Chondrocyte (in vitro differentiated cells): ENCODE measurements at regions not wholly inside any gene's neighbourhood (a gene's known extent, or its start where the extent isn't known, plus 50 kb on each side); places are given as distances from the start of the nearest gene placed in this dataset.
"Not testable (repeated sequence)": the region's sequence is repeated elsewhere in the genome, so short reads cannot be mapped to it uniquely, and the experiment has no call there.

Experiments used
- DNase-seq: peaks from one replicate; pipeline ENCODE4 v3.0.0; 2021; ENCODE audit warnings: mixed read lengths, low spot score
- H3K27ac Mint-ChIP-seq: one replicate; pipeline ENCODE4 v1.8.0; 2021; ENCODE audit warnings: mild to moderate bottlenecking, moderate library complexity, mixed read lengths; ENCODE audit not compliant: unreplicated experiment
- H3K27me3 Mint-ChIP-seq: 2 replicates; pipeline ENCODE4 v1.8.0; 2021; ENCODE audit warnings: low read depth, mixed read lengths
- H3K36me3 Mint-ChIP-seq: 2 replicates; pipeline ENCODE4 v1.8.0; 2021; ENCODE audit warnings: low read depth, mixed read lengths
- H3K4me1 Mint-ChIP-seq: 2 replicates; pipeline ENCODE4 v1.8.0; 2021; ENCODE audit warnings: low read depth, mild to moderate bottlenecking, mixed read lengths
- H3K4me3 Mint-ChIP-seq: one replicate; pipeline ENCODE4 v1.8.0; 2021; ENCODE audit warnings: mild to moderate bottlenecking, moderate library complexity, mixed read lengths; ENCODE audit not compliant: unreplicated experiment
- H3K9me3 Mint-ChIP-seq: 2 replicates; pipeline ENCODE4 v1.8.0; 2021; ENCODE audit warnings: low read depth, mixed read lengths
- CTCF ChIP-seq: fragments of 200-600 bp; sonication (generic); IDR thresholded peaks from 2 replicates; pipeline ENCODE4 v1.5.0; 2021; ENCODE audit warnings: antibody characterized with exemption, mild to moderate bottlenecking, moderate library complexity

- no peak for DNase-seq
- Mint-ChIP-seq H3K36me3 (peaks cover 7% of the 10 kb centered on the region), H3K27me3 (no peaks in the 10 kb centered on the region), H3K27ac (no peak overlapping the region), H3K4me3 (no peak overlapping the region), H3K4me1 (no peaks in the 10 kb centered on the region), H3K9me3 (peaks cover 34% of the 10 kb centered on the region)
- no peak for TF ChIP-seq CTCF
Observed at GRCh38 chr2:187024739-187025138, 175.8 kb upstream of the ZSWIM2 start.

- not testable (repeated sequence) for H3K27me3 Mint-ChIP-seq, H3K36me3 Mint-ChIP-seq, H3K4me1 Mint-ChIP-seq, DNase-seq, H3K4me3 Mint-ChIP-seq, H3K27ac Mint-ChIP-seq
- H3K9me3 Mint-ChIP-seq = peaks cover 31% of the 10 kb centered on the region
Observed at GRCh38 chr2:187023996-187024395, 175.0 kb upstream of the ZSWIM2 start.

GRCh38 chr2:187017438-187017837 lies 168.5 kb upstream of the ZSWIM2 start:
- peaks cover 3% of the 10 kb centered on the region for H3K9me3 Mint-ChIP-seq
- no peak overlapping the region for H3K27ac Mint-ChIP-seq
- no peak overlapping the region for H3K4me3 Mint-ChIP-seq
- no peaks in the 10 kb centered on the region for H3K27me3 Mint-ChIP-seq
- TF ChIP-seq CTCF = no peak
- peaks cover 2% of the 10 kb centered on the region for H3K36me3 Mint-ChIP-seq
- no peak for DNase-seq
- peaks cover 5% of the 10 kb centered on the region for H3K4me1 Mint-ChIP-seq

- peaks cover 3% of the 10 kb centered on the region for H3K9me3 Mint-ChIP-seq
- peaks cover 5% of the 10 kb centered on the region for H3K4me1 Mint-ChIP-seq
- peaks cover 4% of the 10 kb centered on the region for H3K27me3 Mint-ChIP-seq
- no peak overlapping the region for H3K4me3 Mint-ChIP-seq
- DNase-seq = no peak
- H3K27ac Mint-ChIP-seq = no peak overlapping the region
- peaks cover 2% of the 10 kb centered on the region for H3K36me3 Mint-ChIP-seq
- TF ChIP-seq CTCF = no peak
Observed at GRCh38 chr2:187013058-187013457, 164.1 kb upstream of the ZSWIM2 start.

GRCh38 chr2:187011206-187011832 lies 162.3 kb upstream of the ZSWIM2 start:
- Mint-ChIP-seq H3K4me3 (no peak overlapping the region), H3K9me3 (no peaks in the 10 kb centered on the region), H3K4me1 (peaks cover 9% of the 10 kb centered on the region), H3K27ac (no peak overlapping the region), H3K27me3 (peaks cover 4% of the 10 kb centered on the region), H3K36me3 (no peaks in the 10 kb centered on the region)
- no peak for DNase-seq
- no peak for TF ChIP-seq CTCF
